H9 (cell line): ENCODE measurements at regions not wholly inside any gene's neighbourhood (a gene's known extent, or its start where the extent isn't known, plus 50 kb on each side); places are given as distances from the start of the nearest gene placed in this dataset.
A peak's percentile ranks its signal among the peaks of the same experiment; 100 is the strongest.
"Not testable (repeated sequence)": the region's sequence is repeated elsewhere in the genome, so short reads cannot be mapped to it uniquely, and the experiment has no call there.

Experiments used
- DNase-seq: peaks from one replicate; pipeline ENCODE4 v3.0.0-alpha.2; 2017
- H2AFZ ChIP-seq: one replicate; pipeline ENCODE4 v1.6.1; 2013; ENCODE audit warnings: mild to moderate bottlenecking, low read length, control low read depth, moderate library complexity
- H2AK5ac ChIP-seq: 2 replicates; pipeline ENCODE4 v1.6.1; 2013; ENCODE audit warnings: low read length, control low read depth, mixed read lengths; ENCODE audit not compliant: insufficient read length
- H2BK120ac ChIP-seq: one replicate; pipeline ENCODE4 v1.6.1; 2013; ENCODE audit warnings: low read depth, mild to moderate bottlenecking, low read length, control low read depth, inconsistent platforms; ENCODE audit not compliant: poor library complexity, severe bottlenecking
- H2BK12ac ChIP-seq: 2 replicates; pipeline ENCODE4 v1.6.1; 2013; ENCODE audit warnings: low read length, control low read depth, mixed read lengths, low read depth; ENCODE audit not compliant: insufficient read length
- H2BK15ac ChIP-seq: 2 replicates; pipeline ENCODE4 v1.6.1; 2013; ENCODE audit warnings: low read depth, low read length, control low read depth
- H2BK20ac ChIP-seq: one replicate; pipeline ENCODE4 v1.6.1; 2013; ENCODE audit warnings: low read depth, mild to moderate bottlenecking, low read length, control low read depth, inconsistent platforms; ENCODE audit not compliant: poor library complexity, severe bottlenecking
- H2BK5ac ChIP-seq: 2 replicates; pipeline ENCODE4 v1.6.1; 2013; ENCODE audit warnings: low read length, control low read depth, mixed read lengths; ENCODE audit not compliant: insufficient read length
- H3K14ac ChIP-seq: 2 replicates; pipeline ENCODE4 v1.6.1; 2013; ENCODE audit warnings: low read length, control low read depth; ENCODE audit not compliant: insufficient read depth
- H3K18ac ChIP-seq: 2 replicates; pipeline ENCODE4 v1.6.1; 2013; ENCODE audit warnings: low read depth, mild to moderate bottlenecking, mixed read lengths, low read length, control low read depth; ENCODE audit not compliant: insufficient read length
- H3K23ac ChIP-seq: 2 replicates; pipeline ENCODE4 v1.6.1; 2013; ENCODE audit warnings: low read length, control low read depth, mixed read lengths, low read depth; ENCODE audit not compliant: insufficient read length
- H3K23me2 ChIP-seq: 2 replicates; pipeline ENCODE4 v1.6.1; 2013; ENCODE audit warnings: low read depth, mild to moderate bottlenecking, mixed read lengths, low read length, control low read depth; ENCODE audit not compliant: insufficient read length, poor library complexity, severe bottlenecking
- H3K27ac ChIP-seq: 2 replicates; pipeline ENCODE4 v1.5.1; 2013; ENCODE audit warnings: low read length, control low read depth, mixed read lengths, low read depth; ENCODE audit not compliant: insufficient read length
- H3K27me3 ChIP-seq: 2 replicates; pipeline ENCODE4 v1.6.1; 2013; ENCODE audit warnings: low read length, control low read depth, inconsistent platforms; ENCODE audit not compliant: insufficient read depth
- H3K4ac ChIP-seq: 2 replicates; pipeline ENCODE4 v1.6.1; 2013; ENCODE audit warnings: low read depth, mild to moderate bottlenecking, control low read depth, inconsistent platforms, low read length, moderate library complexity
- H3K4me1 ChIP-seq: 2 replicates; pipeline ENCODE4 v1.6.1; 2013; ENCODE audit warnings: low read length, control low read depth, inconsistent platforms; ENCODE audit not compliant: insufficient read depth
- H3K4me2 ChIP-seq: 2 replicates; pipeline ENCODE4 v1.6.1; 2013; ENCODE audit warnings: low read length, control low read depth, mixed read lengths; ENCODE audit not compliant: insufficient read length, insufficient read depth
- H3K56ac ChIP-seq: 2 replicates; pipeline ENCODE4 v1.6.1; 2013; ENCODE audit warnings: low read depth, mild to moderate bottlenecking, mixed read lengths, low read length, control low read depth; ENCODE audit not compliant: insufficient read length
- H3K79me1 ChIP-seq: 2 replicates; pipeline ENCODE4 v1.6.1; 2013; ENCODE audit warnings: low read depth, mild to moderate bottlenecking, moderate library complexity, low read length, control low read depth, inconsistent platforms; ENCODE audit not compliant: insufficient read depth, poor library complexity, severe bottlenecking
- H3K79me2 ChIP-seq: 2 replicates; pipeline ENCODE4 v1.6.1; 2013; ENCODE audit warnings: low read length, control low read depth, inconsistent platforms; ENCODE audit not compliant: insufficient read depth
- H3K9ac ChIP-seq: 2 replicates; pipeline ENCODE4 v1.6.1; 2013; ENCODE audit warnings: low read length, control low read depth, mixed read lengths; ENCODE audit not compliant: insufficient read length; ENCODE audit errors: extremely low read depth
- H3K9me3 ChIP-seq: one replicate; pipeline ENCODE4 v1.6.1; 2013; ENCODE audit warnings: low read depth, low read length, inconsistent platforms; ENCODE audit not compliant: control insufficient read depth
- H3T11ph ChIP-seq: one replicate; pipeline ENCODE4 v1.6.1; 2013; ENCODE audit warnings: mild to moderate bottlenecking, low read length, control low read depth, inconsistent platforms
- H4K20me1 ChIP-seq: one replicate; pipeline ENCODE4 v1.6.1; 2013; ENCODE audit not compliant: control insufficient read depth, insufficient read length, insufficient read depth
- H4K5ac ChIP-seq: 2 replicates; pipeline ENCODE4 v1.6.1; 2013; ENCODE audit warnings: low read depth, mild to moderate bottlenecking, mixed read lengths, low read length, control low read depth; ENCODE audit not compliant: insufficient read length
- H4K8ac ChIP-seq: replicated peaks from 2 replicates; pipeline ENCODE4 v1.6.1; 2013; ENCODE audit warnings: low read length, control low read depth, mixed read lengths, low read depth; ENCODE audit not compliant: insufficient read length
- H4K91ac ChIP-seq: 2 replicates; pipeline ENCODE4 v1.6.1; 2013; ENCODE audit warnings: low read depth, mild to moderate bottlenecking, moderate library complexity, mixed read lengths, low read length, control low read depth; ENCODE audit not compliant: insufficient read length
- H3K27ac Mint-ChIP-seq, 3 experiments: 2 replicates in 2 of 3; 3 replicates in 1 of 3; pipeline ENCODE4 v1.8.0; 2020 to 2021; ENCODE audit warnings: mixed read lengths in 3 of 3, mild to moderate bottlenecking in 1 of 3, moderate library complexity in 1 of 3
- H3K27me3 Mint-ChIP-seq: 2 replicates; pipeline ENCODE4 v1.8.0; 2021; ENCODE audit warnings: low read depth, mild to moderate bottlenecking, moderate library complexity, mixed read lengths
- H3K36me3 Mint-ChIP-seq, 3 experiments: 2 replicates in 2 of 3; 3 replicates in 1 of 3; pipeline ENCODE4 v1.8.0; 2020 to 2021; ENCODE audit warnings: low read depth in 3 of 3, mixed read lengths in 3 of 3; ENCODE audit not compliant: insufficient read depth in 1 of 3
- H3K4me1 Mint-ChIP-seq, 2 experiments: 2 replicates each; pipeline ENCODE4 v1.8.0; 2020; ENCODE audit warnings: mixed read lengths in 2 of 2
- H3K4me3 Mint-ChIP-seq, 2 experiments: 2 replicates in 1 of 2; 3 replicates in 1 of 2; pipeline ENCODE4 v1.8.0; 2020 to 2021; ENCODE audit warnings: mild to moderate bottlenecking in 2 of 2, mixed read lengths in 2 of 2, moderate library complexity in 1 of 2
- H3K9me3 Mint-ChIP-seq, 2 experiments: 2 replicates in 1 of 2; 3 replicates in 1 of 2; pipeline ENCODE4 v1.8.0; 2020; ENCODE audit warnings: mild to moderate bottlenecking in 2 of 2, mixed read lengths in 2 of 2, moderate library complexity in 1 of 2
- WGBS: extraction: QIAGEN DNeasy Blood & Tissue Kit; methylation state at CpG from one replicate; pipeline ENCODE4 v1.1.7; 2013; ENCODE audit warnings: missing lambda C conversion rate, low lambda C conversion rate, mixed read lengths; ENCODE audit not compliant: insufficient read length; ENCODE audit errors: extremely low coverage; 5-methylcytosine and 5-hydroxymethylcytosine counted together
- TF ChIP-seq, protein P1 (sequence below): fragments of 200-600 bp; sonication (generic); conservative IDR thresholded peaks from 3 replicates; pipeline ENCODE4 v1.8.0; 2021; ENCODE audit warnings: antibody characterized with exemption, mild to moderate bottlenecking

DNA sequence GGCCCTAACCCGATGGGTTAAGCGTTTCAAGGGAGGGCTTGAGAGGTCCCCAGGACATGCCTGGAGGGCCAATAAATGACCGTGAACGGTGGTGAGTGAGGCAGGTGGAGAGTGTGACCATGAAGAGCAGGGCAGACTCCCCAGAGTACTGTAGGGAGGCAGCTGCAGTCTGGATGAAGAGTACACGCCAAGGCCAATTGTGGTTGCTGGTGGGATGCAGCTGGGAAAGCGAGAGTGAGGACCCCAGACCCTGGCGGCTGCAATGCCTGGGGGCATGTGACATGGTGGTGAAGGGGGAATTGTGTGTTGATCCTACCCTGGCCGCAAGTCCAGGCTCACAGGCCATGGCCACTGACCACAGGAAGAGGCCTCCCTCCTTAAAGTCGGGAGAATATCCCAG, 62.9 kb downstream of the TMEM235 start:
- H3K56ac ChIP-seq = no peak overlapping the region
- H3K18ac ChIP-seq = no peak overlapping the region
- Mint-ChIP-seq H3K36me3 (no peaks in the 10 kb centered on the region), H3K27me3 (peaks cover 3% of the 10 kb centered on the region), H3K4me1 (peaks cover 2 to 3% of the 10 kb centered on the region in 2 experiments; a peak in 3 of 4 replicates), H3K9me3 (no peaks in the 10 kb centered on the region), H3K4me3 (no peak overlapping the region), H3K27ac (peak overlapping the region in 1 of 3 experiments; percentile 57; a peak in 1 of 7 replicates)
- H3K79me2 ChIP-seq = no peaks in the 10 kb centered on the region
- no peaks in the 10 kb centered on the region for H3K27me3 ChIP-seq
- no peak overlapping the region for H4K8ac ChIP-seq
- no peak overlapping the region for H3K27ac ChIP-seq
- no peak overlapping the region for H2BK15ac ChIP-seq
- no peak overlapping the region for H3K9ac ChIP-seq
- no peak overlapping the region for H4K91ac ChIP-seq
- no peak overlapping the region for H3T11ph ChIP-seq
- H3K23me2 ChIP-seq = no peaks in the 10 kb centered on the region
- H2BK12ac ChIP-seq = no peak overlapping the region
- H3K23ac ChIP-seq = no peak overlapping the region
- no peak overlapping the region for H2BK120ac ChIP-seq
- H3K14ac ChIP-seq = no peak overlapping the region
- no CpG with 5 or more reads among the region's 9 CpGs for WGBS
- TF ChIP-seq, protein P1, sequence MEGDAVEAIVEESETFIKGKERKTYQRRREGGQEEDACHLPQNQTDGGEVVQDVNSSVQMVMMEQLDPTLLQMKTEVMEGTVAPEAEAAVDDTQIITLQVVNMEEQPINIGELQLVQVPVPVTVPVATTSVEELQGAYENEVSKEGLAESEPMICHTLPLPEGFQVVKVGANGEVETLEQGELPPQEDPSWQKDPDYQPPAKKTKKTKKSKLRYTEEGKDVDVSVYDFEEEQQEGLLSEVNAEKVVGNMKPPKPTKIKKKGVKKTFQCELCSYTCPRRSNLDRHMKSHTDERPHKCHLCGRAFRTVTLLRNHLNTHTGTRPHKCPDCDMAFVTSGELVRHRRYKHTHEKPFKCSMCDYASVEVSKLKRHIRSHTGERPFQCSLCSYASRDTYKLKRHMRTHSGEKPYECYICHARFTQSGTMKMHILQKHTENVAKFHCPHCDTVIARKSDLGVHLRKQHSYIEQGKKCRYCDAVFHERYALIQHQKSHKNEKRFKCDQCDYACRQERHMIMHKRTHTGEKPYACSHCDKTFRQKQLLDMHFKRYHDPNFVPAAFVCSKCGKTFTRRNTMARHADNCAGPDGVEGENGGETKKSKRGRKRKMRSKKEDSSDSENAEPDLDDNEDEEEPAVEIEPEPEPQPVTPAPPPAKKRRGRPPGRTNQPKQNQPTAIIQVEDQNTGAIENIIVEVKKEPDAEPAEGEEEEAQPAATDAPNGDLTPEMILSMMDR = no peak
- no peak for DNase-seq
- H4K5ac ChIP-seq = no peak overlapping the region
- no peak overlapping the region for H2BK20ac ChIP-seq
- no peak overlapping the region for H2BK5ac ChIP-seq
- H3K9me3 ChIP-seq = no peaks in the 10 kb centered on the region
- no peak overlapping the region for H3K4ac ChIP-seq
- H3K79me1 ChIP-seq = no peaks in the 10 kb centered on the region
- no peak overlapping the region for H3K4me2 ChIP-seq
- no peaks in the 10 kb centered on the region for H3K4me1 ChIP-seq
- H2AFZ ChIP-seq = no peak overlapping the region
- H2AK5ac ChIP-seq = no peak overlapping the region
- no peaks in the 10 kb centered on the region for H4K20me1 ChIP-seq

DNA sequence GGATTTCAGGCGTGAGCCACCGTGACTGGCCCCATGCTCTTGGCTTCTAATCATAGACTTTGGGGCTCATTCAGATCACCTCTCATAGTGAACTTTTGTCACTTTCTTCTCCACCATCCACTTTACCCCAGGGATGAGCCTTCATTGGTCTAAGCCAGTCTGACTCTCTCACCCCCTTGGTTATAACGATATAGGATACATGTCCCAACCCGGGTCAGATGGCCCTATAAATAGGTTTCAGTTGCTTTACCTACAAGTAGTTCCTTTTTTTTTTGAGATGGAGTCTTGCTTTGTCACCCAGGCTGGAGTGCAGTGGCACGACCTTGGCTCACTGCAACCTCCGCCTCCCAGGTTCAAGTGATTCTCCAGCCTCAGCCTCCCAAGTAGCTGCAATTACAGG, 61.7 kb downstream of the TMEM235 start:
- H2BK15ac ChIP-seq, H4K20me1 ChIP-seq, H3T11ph ChIP-seq, H4K8ac ChIP-seq, H2AK5ac ChIP-seq, H3K79me2 ChIP-seq, H3K79me1 ChIP-seq, DNase-seq, H3K27me3 ChIP-seq, H3K36me3 Mint-ChIP-seq, H4K91ac ChIP-seq, H3K9me3 Mint-ChIP-seq, H3K27ac Mint-ChIP-seq, H3K4me3 Mint-ChIP-seq, H3K4me1 Mint-ChIP-seq, H2BK20ac ChIP-seq, H2BK120ac ChIP-seq, H3K14ac ChIP-seq, H2BK5ac ChIP-seq, H3K27me3 Mint-ChIP-seq, H3K4me1 ChIP-seq, H3K23ac ChIP-seq, H3K18ac ChIP-seq, H4K5ac ChIP-seq, H3K9ac ChIP-seq, H3K9me3 ChIP-seq, H3K56ac ChIP-seq, H3K4me2 ChIP-seq, H3K23me2 ChIP-seq, H3K4ac ChIP-seq, H3K27ac ChIP-seq, H2BK12ac ChIP-seq, H2AFZ ChIP-seq: not testable (repeated sequence)
- no CpG with 5 or more reads among the region's 6 CpGs for WGBS
